GM19467 (cell line): ENCODE measurements at regions not wholly inside any gene's neighbourhood (a gene's known extent, or its start where the extent isn't known, plus 50 kb on each side); places are given as distances from the start of the nearest gene placed in this dataset.

Source experiments
- ATAC-seq: cut with Tn5 transposase; IDR thresholded peaks from one replicate; pipeline ENCODE4 v1.9.1; 2021; ENCODE audit warnings: mild to moderate bottlenecking, moderate library complexity; ENCODE audit not compliant: unreplicated experiment

- no peak for ATAC-seq
Measured at GRCh38 chr1:90412563-90412962, 304.5 kb downstream of the BARHL2 start.

- no peak for ATAC-seq
Measured at GRCh38 chr1:90411185-90411584, 305.9 kb downstream of the BARHL2 start.

- ATAC-seq: no peak
Measured at GRCh38 chr1:90407737-90408136, 309.4 kb downstream of the BARHL2 start.

- ATAC-seq: no peak
Measured at GRCh38 chr1:90405726-90406125, 311.4 kb downstream of the BARHL2 start.

- no peak for ATAC-seq
Measured at GRCh38 chr1:90402893-90403849, 313.9 kb downstream of the BARHL2 start.

- ATAC-seq: no peak
Measured at GRCh38 chr1:90400131-90400530, 317.0 kb downstream of the BARHL2 start.

- no peak for ATAC-seq
Measured at GRCh38 chr1:90396917-90397316, 320.2 kb downstream of the BARHL2 start.

GRCh38 chr1:90394247-90394646 lies 322.9 kb downstream of the BARHL2 start:
- no peak for ATAC-seq

- ATAC-seq: no peak
Measured at GRCh38 chr1:90393025-90393424, 324.1 kb downstream of the BARHL2 start.

- no peak for ATAC-seq
Measured at GRCh38 chr1:90391126-90391525, 326.0 kb downstream of the BARHL2 start.

- ATAC-seq: no peak
Measured at GRCh38 chr1:90387805-90388204, 329.3 kb downstream of the BARHL2 start.

GRCh38 chr1:90386899-90387720 lies 330.0 kb downstream of the BARHL2 start:
- ATAC-seq: no peak

GRCh38 chr1:90384193-90384592 lies 332.9 kb downstream of the BARHL2 start:
- ATAC-seq: no peak

- ATAC-seq: no peak
Measured at GRCh38 chr1:90382161-90382560, 334.9 kb downstream of the BARHL2 start.

- no peak for ATAC-seq
Measured at GRCh38 chr1:90381598-90381997, 335.5 kb downstream of the BARHL2 start.

GRCh38 chr1:90371448-90371813 lies 345.7 kb downstream of the BARHL2 start:
- no peak for ATAC-seq

- ATAC-seq: no peak
Measured at GRCh38 chr1:90370686-90371447, 346.2 kb downstream of the BARHL2 start.

- ATAC-seq: no peak
Measured at GRCh38 chr1:90362163-90362562, 354.9 kb downstream of the BARHL2 start.

- ATAC-seq: no peak
Measured at GRCh38 chr1:90361026-90361425, 356.1 kb downstream of the BARHL2 start.

- ATAC-seq: no peak
Measured at GRCh38 chr1:90359994-90360393, 357.1 kb downstream of the BARHL2 start.

GRCh38 chr1:90358448-90358847 lies 358.7 kb downstream of the BARHL2 start:
- no peak for ATAC-seq
